Prostate gland (tissue), 2 donors: ENCODE measurements at regions not wholly inside any gene's neighbourhood (a gene's known extent, or its start where the extent isn't known, plus 50 kb on each side); places are given as distances from the start of the nearest gene placed in this dataset.

Source experiments
- POLR2A ChIP-seq: fragments of 450-650 bp; IDR thresholded peaks from one replicate; pipeline ENCODE4 v1.6.1; 2016; ENCODE audit warnings: antibody characterized with exemption, mild to moderate bottlenecking
- POLR2AphosphoS5 ChIP-seq: sonication (generic); formaldehyde crosslinking; IDR thresholded peaks from one replicate; pipeline ENCODE4 v1.6.1; 2017; ENCODE audit warnings: antibody characterized with exemption
- TF ChIP-seq, protein P1 (sequence below), 4 experiments: fragments of 200-600 bp in 2 of 4; fragments of 450-650 bp in 2 of 4; sonication (generic) in 2 of 4; IDR thresholded peaks; 1 replicate in 3 of 4; 2 replicates in 1 of 4; pipeline ENCODE4 v1.5.1; 2016 to 2019; ENCODE audit warnings: antibody characterized with exemption in 4 of 4, mild to moderate bottlenecking in 2 of 4, moderate library complexity in 2 of 4

DNA sequence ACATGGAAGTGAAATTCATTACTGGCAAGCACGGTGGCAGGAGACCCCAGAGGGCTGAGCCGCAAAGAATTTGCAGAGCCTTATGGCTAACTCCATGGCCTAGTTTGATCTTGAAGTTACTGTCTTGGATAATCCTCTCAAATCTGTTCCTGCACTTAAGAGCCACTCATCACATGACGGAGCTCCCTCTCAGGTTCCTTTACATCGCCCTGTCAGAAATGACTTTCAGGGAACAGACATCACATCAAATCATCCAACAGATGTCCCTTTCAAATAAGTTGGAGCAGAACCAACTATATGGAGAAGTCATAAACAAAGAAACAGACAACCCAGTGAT is 328.8 kb upstream of the THBS1 start:
- no peak for TF ChIP-seq POLR2A
- TF ChIP-seq, protein P1, sequence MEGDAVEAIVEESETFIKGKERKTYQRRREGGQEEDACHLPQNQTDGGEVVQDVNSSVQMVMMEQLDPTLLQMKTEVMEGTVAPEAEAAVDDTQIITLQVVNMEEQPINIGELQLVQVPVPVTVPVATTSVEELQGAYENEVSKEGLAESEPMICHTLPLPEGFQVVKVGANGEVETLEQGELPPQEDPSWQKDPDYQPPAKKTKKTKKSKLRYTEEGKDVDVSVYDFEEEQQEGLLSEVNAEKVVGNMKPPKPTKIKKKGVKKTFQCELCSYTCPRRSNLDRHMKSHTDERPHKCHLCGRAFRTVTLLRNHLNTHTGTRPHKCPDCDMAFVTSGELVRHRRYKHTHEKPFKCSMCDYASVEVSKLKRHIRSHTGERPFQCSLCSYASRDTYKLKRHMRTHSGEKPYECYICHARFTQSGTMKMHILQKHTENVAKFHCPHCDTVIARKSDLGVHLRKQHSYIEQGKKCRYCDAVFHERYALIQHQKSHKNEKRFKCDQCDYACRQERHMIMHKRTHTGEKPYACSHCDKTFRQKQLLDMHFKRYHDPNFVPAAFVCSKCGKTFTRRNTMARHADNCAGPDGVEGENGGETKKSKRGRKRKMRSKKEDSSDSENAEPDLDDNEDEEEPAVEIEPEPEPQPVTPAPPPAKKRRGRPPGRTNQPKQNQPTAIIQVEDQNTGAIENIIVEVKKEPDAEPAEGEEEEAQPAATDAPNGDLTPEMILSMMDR (IDR thresholded peaks at IDR 0.05), result no peak
- no peak for TF ChIP-seq POLR2AphosphoS5
